GM21526 (cell line): ENCODE measurements at regions not wholly inside any gene's neighbourhood (a gene's known extent, or its start where the extent isn't known, plus 50 kb on each side); places are given as distances from the start of the nearest gene placed in this dataset.

ENCODE experiments used
- ATAC-seq: cut with Tn5 transposase; IDR thresholded peaks from one replicate; pipeline ENCODE4 v1.9.1; 2021; ENCODE audit warnings: moderate library complexity; ENCODE audit not compliant: unreplicated experiment, low FRiP score

- ATAC-seq: peak; percentile 89
Measured at GRCh38 chr11:128302425-128303186, 284.8 kb downstream of the ETS1 start.

- ATAC-seq: no peak
Measured at GRCh38 chr11:128301756-128302155, 285.6 kb downstream of the ETS1 start.

GRCh38 chr11:128300785-128301184, 286.6 kb downstream of the ETS1 start:
- no peak for ATAC-seq

- no peak for ATAC-seq
Measured at GRCh38 chr11:128299132-128299726, 288.1 kb downstream of the ETS1 start.

- ATAC-seq: no peak
Measured at GRCh38 chr11:128298271-128298670, 289.1 kb downstream of the ETS1 start.

- ATAC-seq: no peak
Measured at GRCh38 chr11:128297805-128298204, 289.6 kb downstream of the ETS1 start.

- no peak for ATAC-seq
Measured at GRCh38 chr11:128297091-128297651, 290.2 kb downstream of the ETS1 start.

GRCh38 chr11:128294671-128295050, 292.7 kb downstream of the ETS1 start:
- no peak for ATAC-seq

- no peak for ATAC-seq
Measured at GRCh38 chr11:128294001-128294670, 293.2 kb downstream of the ETS1 start.

GRCh38 chr11:128291835-128292234, 295.5 kb downstream of the ETS1 start:
- ATAC-seq: no peak

GRCh38 chr11:128291007-128291406, 296.4 kb downstream of the ETS1 start:
- ATAC-seq: no peak

GRCh38 chr11:128290106-128290840, 297.1 kb downstream of the ETS1 start:
- ATAC-seq: peak; percentile 81

- no peak for ATAC-seq
Measured at GRCh38 chr11:128289048-128289447, 298.3 kb downstream of the ETS1 start.

GRCh38 chr11:128288368-128288767, 299.0 kb downstream of the ETS1 start:
- ATAC-seq: no peak

GRCh38 chr11:128285321-128285720, 302.0 kb downstream of the ETS1 start:
- no peak for ATAC-seq

GRCh38 chr11:128284634-128285033, 302.7 kb downstream of the ETS1 start:
- no peak for ATAC-seq

- ATAC-seq: no peak
Measured at GRCh38 chr11:128283451-128283850, 303.9 kb downstream of the ETS1 start.

- ATAC-seq: no peak
Measured at GRCh38 chr11:128282053-128282452, 305.3 kb downstream of the ETS1 start.

- ATAC-seq: no peak
Measured at GRCh38 chr11:128279866-128280265, 307.5 kb downstream of the ETS1 start.

- no peak for ATAC-seq
Measured at GRCh38 chr11:128273736-128274135, 313.6 kb downstream of the ETS1 start.

GRCh38 chr11:128271401-128271800, 316.0 kb downstream of the ETS1 start:
- no peak for ATAC-seq
